Endothelial cell of umbilical vein (primary cell): ENCODE measurements at regions not wholly inside any gene's neighbourhood (a gene's known extent, or its start where the extent isn't known, plus 50 kb on each side); places are given as distances from the start of the nearest gene placed in this dataset.

ENCODE experiments used
- CTCF ChIP-seq, 2 donors: IDR thresholded peaks; 1 replicate in 1 of 2; 2 replicates in 1 of 2; pipeline ENCODE4 v1.5.1; 2011; ENCODE audit warnings: low read length in 2 of 2, mild to moderate bottlenecking in 2 of 2, moderate library complexity in 2 of 2, control low read depth in 1 of 2, inconsistent platforms in 1 of 2, low read depth in 1 of 2; ENCODE audit not compliant: insufficient read depth in 1 of 2; ENCODE audit errors: extremely low read depth in 1 of 2
- EZH2 ChIP-seq: IDR thresholded peaks from 2 replicates; pipeline ENCODE4 v1.6.1; 2012; ENCODE audit warnings: borderline replicate concordance, low read depth, mild to moderate bottlenecking, moderate library complexity, low read length, inconsistent platforms; ENCODE audit not compliant: severe bottlenecking
- FOS ChIP-seq: IDR thresholded peaks from 2 replicates; pipeline ENCODE4 v1.6.1; 2011; ENCODE audit warnings: mild to moderate bottlenecking, low read length, moderate library complexity, borderline replicate concordance; ENCODE audit not compliant: insufficient read depth
- JUN ChIP-seq: IDR thresholded peaks from 2 replicates; pipeline ENCODE4 v1.6.1; 2011; ENCODE audit warnings: borderline replicate concordance, low read depth; ENCODE audit not compliant: insufficient read length, insufficient read depth
- MAX ChIP-seq: IDR thresholded peaks from 2 replicates; pipeline ENCODE4 v1.6.1; 2011; ENCODE audit not compliant: insufficient read depth, insufficient read length
- MYC ChIP-seq: IDR thresholded peaks from one replicate; pipeline ENCODE4 v1.6.1; 2011; ENCODE audit warnings: mild to moderate bottlenecking, low read depth, low read length
- POLR2A ChIP-seq: IDR thresholded peaks from 2 replicates; pipeline ENCODE4 v1.6.1; 2012; ENCODE audit warnings: low read depth, mild to moderate bottlenecking, control low read depth, low read length
- POLR2AphosphoS5 ChIP-seq: IDR thresholded peaks from 2 replicates; pipeline ENCODE4 v1.6.1; 2012; ENCODE audit warnings: low read depth, mild to moderate bottlenecking, control low read depth, low read length, moderate library complexity; ENCODE audit not compliant: insufficient read depth

GRCh38 chr5:107776922-107777740 is 106.4 kb upstream of the EFNA5 start:
- TF ChIP-seq CTCF (IDR thresholded peaks at IDR 0.05; ENCODE audit: extremely low read depth in 1 of 2, insufficient read depth in 1 of 2, low read depth in 1 of 2, low read length in 2 of 2) (no peak), POLR2A (no peak), FOS (no peak), POLR2AphosphoS5 (no peak), EZH2 (no peak), MYC (no peak), MAX (no peak), JUN (no peak)
